ENCODE measurements at regions not wholly inside any gene's neighbourhood (a gene's known extent, or its start where the extent isn't known, plus 50 kb on each side); places are given as distances from the start of the nearest gene placed in this dataset.

- DNase-seq (ENCODE audit: low spot score) = no peak
These were observed 1237.7 kb upstream of the PCDH20 start for GRCh38 chr13:62653371-62653770.

GRCh38 chr13:62643799-62644524 lies 1228.3 kb upstream of the PCDH20 start:
- DNase-seq (ENCODE audit: low spot score) = no peak

- DNase-seq (ENCODE audit: low spot score) = no peak
These were observed 1227.4 kb upstream of the PCDH20 start for GRCh38 chr13:62643007-62643483.

GRCh38 chr13:62635161-62635560 lies 1219.5 kb upstream of the PCDH20 start:
- no peak for DNase-seq (ENCODE audit: low spot score)

- no peak for DNase-seq (ENCODE audit: low spot score)
These were observed 1217.8 kb upstream of the PCDH20 start for GRCh38 chr13:62633448-62633847.

GRCh38 chr13:62631619-62632018 lies 1216.0 kb upstream of the PCDH20 start:
- DNase-seq (ENCODE audit: low spot score) = no peak

- DNase-seq (ENCODE audit: low spot score) = no peak
These were observed 1215.5 kb upstream of the PCDH20 start for GRCh38 chr13:62631124-62631523.

- DNase-seq (ENCODE audit: low spot score) = no peak
These were observed 1214.0 kb upstream of the PCDH20 start for GRCh38 chr13:62629618-62630017.

GRCh38 chr13:62627226-62627625 lies 1211.6 kb upstream of the PCDH20 start:
- no peak for DNase-seq (ENCODE audit: low spot score)

- peak; percentile 38 for DNase-seq (ENCODE audit: low spot score)
These were observed 1211.1 kb upstream of the PCDH20 start for GRCh38 chr13:62626771-62627170.

GRCh38 chr13:62625214-62625881 lies 1209.7 kb upstream of the PCDH20 start:
- no peak for DNase-seq (ENCODE audit: low spot score)

GRCh38 chr13:62613819-62614218 lies 1198.2 kb upstream of the PCDH20 start:
- DNase-seq (ENCODE audit: low spot score) = peak; percentile 15

- no peak for DNase-seq (ENCODE audit: low spot score)
These were observed 1195.7 kb upstream of the PCDH20 start for GRCh38 chr13:62611343-62611742.

GRCh38 chr13:62598708-62599107 lies 1183.1 kb upstream of the PCDH20 start:
- DNase-seq (ENCODE audit: low spot score) = peak; percentile 14

GRCh38 chr13:62595976-62596375 lies 1180.3 kb upstream of the PCDH20 start:
- no peak for DNase-seq (ENCODE audit: low spot score)

- no peak for DNase-seq (ENCODE audit: low spot score)
These were observed 1178.2 kb upstream of the PCDH20 start for GRCh38 chr13:62593804-62594203.

- DNase-seq (ENCODE audit: low spot score) = peak; percentile 7
These were observed 1167.8 kb upstream of the PCDH20 start for GRCh38 chr13:62583466-62583865.

GRCh38 chr13:62578402-62578801 lies 1162.8 kb upstream of the PCDH20 start:
- no peak for DNase-seq (ENCODE audit: low spot score)

- no peak for DNase-seq (ENCODE audit: low spot score)
These were observed 1149.1 kb upstream of the PCDH20 start for GRCh38 chr13:62564770-62565169.

GRCh38 chr13:62563251-62563650 lies 1147.6 kb upstream of the PCDH20 start:
- no peak for DNase-seq (ENCODE audit: low spot score)

- no peak for DNase-seq (ENCODE audit: low spot score)
These were observed 1141.3 kb upstream of the PCDH20 start for GRCh38 chr13:62556978-62557377.

GRCh38 chr13:62551588-62551987 lies 1135.9 kb upstream of the PCDH20 start:
- no peak for DNase-seq (ENCODE audit: low spot score)

- DNase-seq (ENCODE audit: low spot score) = no peak
These were observed 1129.3 kb upstream of the PCDH20 start for GRCh38 chr13:62544928-62545327.

- DNase-seq (ENCODE audit: low spot score) = no peak
These were observed 1121.9 kb upstream of the PCDH20 start for GRCh38 chr13:62537593-62537992.
